ENCODE measurements at regions not wholly inside any gene's neighbourhood (a gene's known extent, or its start where the extent isn't known, plus 50 kb on each side); places are given as distances from the start of the nearest gene placed in this dataset.

- TF ChIP-seq CTCF (IDR thresholded peaks at IDR 0.05), result no peak
- no peak for TF ChIP-seq POLR2A (IDR thresholded peaks at IDR 0.05)
These were observed 52.2 kb upstream of the OTOS start for GRCh38 chr2:240192661-240193060.
